HG02973 (cell line): ENCODE measurements at regions not wholly inside any gene's neighbourhood (a gene's known extent, or its start where the extent isn't known, plus 50 kb on each side); places are given as distances from the start of the nearest gene placed in this dataset.
"Not testable (repeated sequence)": the region's sequence is repeated elsewhere in the genome, so short reads cannot be mapped to it uniquely, and the experiment has no call there.

Experiments used
- ATAC-seq: cut with Tn5 transposase; IDR thresholded peaks from one replicate; pipeline ENCODE4 v1.9.1; 2021; ENCODE audit warnings: moderate library complexity; ENCODE audit not compliant: unreplicated experiment

- no peak for ATAC-seq
Measured at GRCh38 chr18:43936176-43936575, 658.9 kb upstream of the SYT4 start.

- no peak for ATAC-seq
Measured at GRCh38 chr18:43949291-43949690, 672.0 kb upstream of the SYT4 start.

GRCh38 chr18:43950062-43950461 is 672.8 kb upstream of the SYT4 start:
- no peak for ATAC-seq

- no peak for ATAC-seq
Measured at GRCh38 chr18:43952398-43952797, 675.1 kb upstream of the SYT4 start.

- ATAC-seq = no peak
Measured at GRCh38 chr18:43961722-43962121, 684.4 kb upstream of the SYT4 start.

DNA sequence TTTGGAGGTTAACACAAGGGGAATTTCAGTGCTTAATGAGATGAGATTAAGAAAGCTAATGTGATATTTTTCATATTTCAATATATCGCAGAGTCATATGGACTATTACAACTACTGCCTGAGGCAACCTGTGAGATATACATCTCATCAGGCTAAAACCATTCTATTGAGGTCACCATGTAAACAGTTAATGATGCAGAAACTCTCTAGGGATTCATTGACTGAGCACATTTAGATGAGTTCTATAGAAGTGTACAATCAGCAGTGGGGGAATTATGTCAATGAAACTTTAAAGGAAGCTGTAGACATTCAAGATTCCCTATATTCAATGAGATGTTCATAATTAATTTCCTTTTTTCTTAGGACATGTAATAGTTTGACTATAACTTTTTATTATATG is 687.4 kb upstream of the SYT4 start:
- no peak for ATAC-seq

- ATAC-seq = no peak
Measured at GRCh38 chr18:43965691-43966090, 688.4 kb upstream of the SYT4 start.

- ATAC-seq = no peak
Measured at GRCh38 chr18:43970656-43971055, 693.4 kb upstream of the SYT4 start.

- ATAC-seq = no peak
Measured at GRCh38 chr18:43978174-43978573, 700.9 kb upstream of the SYT4 start.

DNA sequence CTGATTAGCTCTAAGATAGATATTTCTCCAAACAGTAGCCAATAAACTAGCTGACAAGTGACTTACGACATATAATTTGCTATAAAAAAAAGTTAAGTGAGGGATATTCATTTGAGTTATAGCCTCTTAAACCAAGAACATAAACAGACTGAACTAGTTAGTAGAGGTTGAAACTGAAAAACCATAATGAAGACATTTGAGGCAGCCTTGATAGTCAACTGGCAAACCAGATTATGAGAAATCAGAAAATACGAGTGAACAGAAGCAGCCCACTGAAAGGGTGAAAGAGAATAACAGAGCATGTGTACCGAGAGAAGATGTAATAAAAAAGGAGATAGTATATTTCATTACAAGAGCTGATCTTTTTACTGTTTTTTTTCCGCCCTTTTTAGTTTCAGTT is 698.1 kb upstream of the SETBP1 start:
- no peak for ATAC-seq

- ATAC-seq = not testable (repeated sequence)
Measured at GRCh38 chr18:43987061-43987460, 693.6 kb upstream of the SETBP1 start.

GRCh38 chr18:43992741-43993140 is 687.9 kb upstream of the SETBP1 start:
- no peak for ATAC-seq

GRCh38 chr18:43994381-43994780 is 686.3 kb upstream of the SETBP1 start:
- ATAC-seq = no peak

DNA sequence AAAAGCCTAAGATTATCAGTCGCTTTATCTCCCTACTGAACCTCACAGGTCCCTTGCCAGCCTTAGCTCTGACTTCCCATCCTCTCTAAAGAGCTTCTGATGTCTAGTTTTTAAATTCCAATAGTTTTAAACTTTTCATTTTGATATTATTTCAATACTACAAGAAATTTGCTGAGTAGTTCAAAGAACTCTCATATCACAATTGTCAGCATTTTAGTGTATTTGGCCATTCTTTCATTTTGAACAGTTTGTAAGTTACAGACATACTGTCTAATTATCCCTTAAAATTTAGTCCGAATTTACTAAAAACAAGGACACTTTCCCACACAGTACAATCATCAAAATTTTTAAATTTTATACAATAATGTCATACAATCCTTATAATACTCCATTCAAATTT is 666.8 kb upstream of the SETBP1 start:
- no peak for ATAC-seq

DNA sequence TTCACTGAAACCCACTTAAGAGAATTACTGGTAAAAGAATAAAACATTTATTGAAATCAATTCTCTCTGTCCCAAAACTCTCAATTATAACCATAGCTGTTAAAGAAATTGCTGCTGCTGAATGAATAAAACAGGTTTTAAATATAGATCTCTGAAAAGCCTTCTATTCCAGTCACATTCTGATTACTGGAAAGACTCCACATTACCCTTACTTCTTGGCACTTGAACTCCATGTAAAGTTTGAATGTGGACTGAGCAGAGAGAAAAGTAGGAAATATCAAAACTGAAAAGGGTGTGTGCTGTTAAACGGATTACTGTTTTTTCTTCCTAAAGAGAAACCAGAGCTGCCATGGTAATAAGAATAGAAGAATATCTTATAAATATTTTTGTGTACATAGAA is 655.3 kb upstream of the SETBP1 start:
- ATAC-seq = no peak

GRCh38 chr18:44028109-44028508 is 652.6 kb upstream of the SETBP1 start:
- ATAC-seq = no peak

DNA sequence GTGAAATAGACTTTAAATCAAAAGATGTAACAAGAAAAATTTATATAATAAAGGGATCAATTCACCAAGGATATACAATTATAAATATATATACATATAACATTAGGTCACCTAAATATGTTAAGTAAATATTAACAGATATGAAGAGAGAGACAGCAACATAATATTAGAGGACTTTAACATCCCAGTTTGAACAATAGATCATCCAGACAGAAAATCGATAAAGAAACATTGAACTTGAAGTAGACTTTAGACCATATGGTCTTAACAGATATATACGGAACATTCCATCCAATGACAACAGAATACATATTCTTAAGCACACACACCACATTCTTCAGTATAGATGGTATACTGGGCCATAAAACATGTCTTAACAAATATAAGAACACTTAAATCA is 649.6 kb upstream of the SETBP1 start:
- ATAC-seq = no peak

GRCh38 chr18:44033144-44033701 is 647.5 kb upstream of the SETBP1 start:
- ATAC-seq = no peak

DNA sequence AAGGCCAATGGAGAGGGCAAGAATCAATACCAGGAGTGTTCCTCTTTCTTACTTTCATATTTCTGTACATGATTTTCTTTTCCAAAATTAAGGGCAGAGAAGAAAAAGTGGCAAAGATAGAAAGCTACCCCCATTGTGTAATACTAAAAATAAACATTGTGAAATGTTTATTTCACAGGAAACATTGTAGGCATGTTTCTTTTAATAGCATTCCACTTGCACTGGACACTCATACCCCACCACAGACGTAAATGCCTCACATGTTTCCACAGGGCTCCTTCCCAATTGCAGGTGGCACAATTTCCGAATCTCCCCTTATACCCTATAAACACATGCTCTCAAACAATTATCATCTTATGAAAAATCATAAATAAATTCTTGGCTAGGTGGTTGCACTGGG is 645.1 kb upstream of the SETBP1 start:
- ATAC-seq = no peak

DNA sequence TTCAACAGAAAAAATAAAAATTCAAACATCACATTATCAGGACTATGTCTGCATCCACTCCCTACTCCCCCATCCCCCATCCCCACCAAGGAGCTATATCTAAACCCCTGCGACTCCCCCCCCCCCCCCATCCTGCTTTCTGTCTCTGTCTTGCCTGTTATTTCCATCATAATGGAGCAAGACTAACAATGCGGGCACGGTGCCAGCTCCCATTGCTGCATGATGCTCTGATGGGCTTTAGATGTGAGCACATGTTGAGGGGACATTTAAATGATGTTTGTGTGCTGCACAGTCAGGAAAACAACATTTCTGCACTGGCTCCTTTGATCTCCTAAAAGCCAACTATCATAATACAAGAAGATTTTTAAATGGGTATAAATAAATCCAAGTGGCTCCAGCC is 644.2 kb upstream of the SETBP1 start:
- no peak for ATAC-seq

GRCh38 chr18:44039216-44039615 is 641.5 kb upstream of the SETBP1 start:
- ATAC-seq = no peak

- ATAC-seq = no peak
Measured at GRCh38 chr18:44039826-44040225, 640.9 kb upstream of the SETBP1 start.

- ATAC-seq = no peak
Measured at GRCh38 chr18:44041553-44041952, 639.1 kb upstream of the SETBP1 start.

DNA sequence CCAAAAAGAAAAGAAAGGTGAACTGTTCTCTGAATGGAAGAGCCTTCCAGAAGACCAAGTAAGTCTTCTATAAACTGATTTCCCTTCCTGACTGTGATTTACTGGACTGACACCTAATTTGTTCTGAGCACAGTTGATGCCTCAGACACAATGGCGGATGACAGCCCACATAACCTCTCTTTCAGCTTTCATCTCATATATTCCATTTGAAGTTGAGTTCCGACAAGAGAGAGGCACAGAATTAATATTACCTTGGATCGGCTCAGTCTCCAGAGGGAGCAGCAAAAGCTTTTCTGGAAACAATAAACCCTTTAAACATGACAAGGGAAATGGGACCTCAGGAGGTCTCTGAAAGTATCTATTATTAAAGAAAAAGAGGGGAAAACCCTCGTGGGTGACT is 638.7 kb upstream of the SETBP1 start:
- ATAC-seq = no peak
